H1 (cell line): ENCODE measurements at regions not wholly inside any gene's neighbourhood (a gene's known extent, or its start where the extent isn't known, plus 50 kb on each side); places are given as distances from the start of the nearest gene placed in this dataset.

Source experiments
- ASH2L ChIP-seq: fragments of 200-600, 300-600 bp; sonication (generic); IDR thresholded peaks from one replicate; pipeline ENCODE4 v1.7.1; 2017; ENCODE audit warnings: low read length
- CEBPB ChIP-seq: IDR thresholded peaks from 2 replicates; pipeline ENCODE4 v1.6.1; 2012; ENCODE audit warnings: low read depth, low read length
- HDAC2 ChIP-seq, 2 experiments: fragments of 300-600 bp in 1 of 2; sonication (generic) in 1 of 2; IDR thresholded peaks; 2 replicates each; pipeline ENCODE4 v1.6.1; 2011 to 2012; ENCODE audit warnings: low read depth in 2 of 2, low read length in 2 of 2, mild to moderate bottlenecking in 2 of 2, moderate library complexity in 2 of 2, borderline replicate concordance in 1 of 2, inconsistent platforms in 1 of 2
- POLR2A ChIP-seq, 2 experiments: IDR thresholded peaks; 1 replicate in 1 of 2; 2 replicates in 1 of 2; pipeline ENCODE4 v1.6.1; 2011; ENCODE audit warnings: low read depth in 2 of 2, low read length in 2 of 2, mild to moderate bottlenecking in 2 of 2; ENCODE audit errors: control extremely low read depth in 1 of 2
- SAP30 ChIP-seq: fragments of 300-600 bp; sonication (generic); IDR thresholded peaks from 2 replicates; pipeline ENCODE4 v1.7.1; 2012; ENCODE audit warnings: low read length, moderate library complexity, mild to moderate bottlenecking, inconsistent platforms; ENCODE audit not compliant: insufficient read depth, insufficient replicate concordance
- TBP ChIP-seq: IDR thresholded peaks from 2 replicates; pipeline ENCODE4 v1.6.1; 2011; ENCODE audit warnings: low read depth, low read length, improper control_type of control experiment
- TF ChIP-seq, protein P1 (sequence below): fragments of 300-600 bp; sonication (generic); IDR thresholded peaks from 2 replicates; pipeline ENCODE4 v1.7.1; 2012; ENCODE audit warnings: low read length, moderate library complexity, mild to moderate bottlenecking, inconsistent platforms; ENCODE audit not compliant: insufficient replicate concordance

DNA sequence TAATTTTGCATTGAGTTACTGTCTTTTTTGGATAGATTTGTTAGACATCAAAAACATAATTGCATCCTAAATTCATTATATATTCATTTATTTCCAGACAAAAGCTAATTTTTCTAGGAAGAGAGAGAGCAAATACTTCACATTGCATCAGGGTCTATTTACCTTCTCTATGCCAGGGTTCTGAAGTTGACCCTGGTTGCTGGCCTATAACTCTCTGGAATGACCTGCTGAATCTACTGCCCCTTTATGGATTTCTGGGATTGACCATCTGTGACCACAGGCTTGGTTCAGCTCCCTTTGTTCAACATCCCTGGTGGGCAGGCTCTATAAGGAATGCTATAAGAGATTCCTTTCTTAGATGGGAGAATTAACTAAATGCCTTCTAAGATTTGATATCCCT lies 414.8 kb upstream of the STXBP6 start (continued):
- TF ChIP-seq, protein P1, sequence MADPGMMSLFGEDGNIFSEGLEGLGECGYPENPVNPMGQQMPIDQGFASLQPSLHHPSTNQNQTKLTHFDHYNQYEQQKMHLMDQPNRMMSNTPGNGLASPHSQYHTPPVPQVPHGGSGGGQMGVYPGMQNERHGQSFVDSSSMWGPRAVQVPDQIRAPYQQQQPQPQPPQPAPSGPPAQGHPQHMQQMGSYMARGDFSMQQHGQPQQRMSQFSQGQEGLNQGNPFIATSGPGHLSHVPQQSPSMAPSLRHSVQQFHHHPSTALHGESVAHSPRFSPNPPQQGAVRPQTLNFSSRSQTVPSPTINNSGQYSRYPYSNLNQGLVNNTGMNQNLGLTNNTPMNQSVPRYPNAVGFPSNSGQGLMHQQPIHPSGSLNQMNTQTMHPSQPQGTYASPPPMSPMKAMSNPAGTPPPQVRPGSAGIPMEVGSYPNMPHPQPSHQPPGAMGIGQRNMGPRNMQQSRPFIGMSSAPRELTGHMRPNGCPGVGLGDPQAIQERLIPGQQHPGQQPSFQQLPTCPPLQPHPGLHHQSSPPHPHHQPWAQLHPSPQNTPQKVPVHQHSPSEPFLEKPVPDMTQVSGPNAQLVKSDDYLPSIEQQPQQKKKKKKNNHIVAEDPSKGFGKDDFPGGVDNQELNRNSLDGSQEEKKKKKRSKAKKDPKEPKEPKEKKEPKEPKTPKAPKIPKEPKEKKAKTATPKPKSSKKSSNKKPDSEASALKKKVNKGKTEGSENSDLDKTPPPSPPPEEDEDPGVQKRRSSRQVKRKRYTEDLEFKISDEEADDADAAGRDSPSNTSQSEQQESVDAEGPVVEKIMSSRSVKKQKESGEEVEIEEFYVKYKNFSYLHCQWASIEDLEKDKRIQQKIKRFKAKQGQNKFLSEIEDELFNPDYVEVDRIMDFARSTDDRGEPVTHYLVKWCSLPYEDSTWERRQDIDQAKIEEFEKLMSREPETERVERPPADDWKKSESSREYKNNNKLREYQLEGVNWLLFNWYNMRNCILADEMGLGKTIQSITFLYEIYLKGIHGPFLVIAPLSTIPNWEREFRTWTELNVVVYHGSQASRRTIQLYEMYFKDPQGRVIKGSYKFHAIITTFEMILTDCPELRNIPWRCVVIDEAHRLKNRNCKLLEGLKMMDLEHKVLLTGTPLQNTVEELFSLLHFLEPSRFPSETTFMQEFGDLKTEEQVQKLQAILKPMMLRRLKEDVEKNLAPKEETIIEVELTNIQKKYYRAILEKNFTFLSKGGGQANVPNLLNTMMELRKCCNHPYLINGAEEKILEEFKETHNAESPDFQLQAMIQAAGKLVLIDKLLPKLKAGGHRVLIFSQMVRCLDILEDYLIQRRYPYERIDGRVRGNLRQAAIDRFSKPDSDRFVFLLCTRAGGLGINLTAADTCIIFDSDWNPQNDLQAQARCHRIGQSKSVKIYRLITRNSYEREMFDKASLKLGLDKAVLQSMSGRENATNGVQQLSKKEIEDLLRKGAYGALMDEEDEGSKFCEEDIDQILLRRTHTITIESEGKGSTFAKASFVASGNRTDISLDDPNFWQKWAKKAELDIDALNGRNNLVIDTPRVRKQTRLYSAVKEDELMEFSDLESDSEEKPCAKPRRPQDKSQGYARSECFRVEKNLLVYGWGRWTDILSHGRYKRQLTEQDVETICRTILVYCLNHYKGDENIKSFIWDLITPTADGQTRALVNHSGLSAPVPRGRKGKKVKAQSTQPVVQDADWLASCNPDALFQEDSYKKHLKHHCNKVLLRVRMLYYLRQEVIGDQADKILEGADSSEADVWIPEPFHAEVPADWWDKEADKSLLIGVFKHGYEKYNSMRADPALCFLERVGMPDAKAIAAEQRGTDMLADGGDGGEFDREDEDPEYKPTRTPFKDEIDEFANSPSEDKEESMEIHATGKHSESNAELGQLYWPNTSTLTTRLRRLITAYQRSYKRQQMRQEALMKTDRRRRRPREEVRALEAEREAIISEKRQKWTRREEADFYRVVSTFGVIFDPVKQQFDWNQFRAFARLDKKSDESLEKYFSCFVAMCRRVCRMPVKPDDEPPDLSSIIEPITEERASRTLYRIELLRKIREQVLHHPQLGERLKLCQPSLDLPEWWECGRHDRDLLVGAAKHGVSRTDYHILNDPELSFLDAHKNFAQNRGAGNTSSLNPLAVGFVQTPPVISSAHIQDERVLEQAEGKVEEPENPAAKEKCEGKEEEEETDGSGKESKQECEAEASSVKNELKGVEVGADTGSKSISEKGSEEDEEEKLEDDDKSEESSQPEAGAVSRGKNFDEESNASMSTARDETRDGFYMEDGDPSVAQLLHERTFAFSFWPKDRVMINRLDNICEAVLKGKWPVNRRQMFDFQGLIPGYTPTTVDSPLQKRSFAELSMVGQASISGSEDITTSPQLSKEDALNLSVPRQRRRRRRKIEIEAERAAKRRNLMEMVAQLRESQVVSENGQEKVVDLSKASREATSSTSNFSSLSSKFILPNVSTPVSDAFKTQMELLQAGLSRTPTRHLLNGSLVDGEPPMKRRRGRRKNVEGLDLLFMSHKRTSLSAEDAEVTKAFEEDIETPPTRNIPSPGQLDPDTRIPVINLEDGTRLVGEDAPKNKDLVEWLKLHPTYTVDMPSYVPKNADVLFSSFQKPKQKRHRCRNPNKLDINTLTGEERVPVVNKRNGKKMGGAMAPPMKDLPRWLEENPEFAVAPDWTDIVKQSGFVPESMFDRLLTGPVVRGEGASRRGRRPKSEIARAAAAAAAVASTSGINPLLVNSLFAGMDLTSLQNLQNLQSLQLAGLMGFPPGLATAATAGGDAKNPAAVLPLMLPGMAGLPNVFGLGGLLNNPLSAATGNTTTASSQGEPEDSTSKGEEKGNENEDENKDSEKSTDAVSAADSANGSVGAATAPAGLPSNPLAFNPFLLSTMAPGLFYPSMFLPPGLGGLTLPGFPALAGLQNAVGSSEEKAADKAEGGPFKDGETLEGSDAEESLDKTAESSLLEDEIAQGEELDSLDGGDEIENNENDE: no peak
- TF ChIP-seq TBP (no peak), POLR2A (IDR thresholded peaks at IDR 0.05; ENCODE audit: control extremely low read depth in 1 of 2, low read depth in 2 of 2, low read length in 2 of 2) (no peak), HDAC2 (IDR thresholded peaks at IDR 0.05; ENCODE audit: borderline replicate concordance in 1 of 2, low read depth in 2 of 2, low read length in 2 of 2) (no peak), CEBPB (no peak), SAP30 (no peak), ASH2L (no peak)
- TF ChIP-seq, all 59 proteins: peak for 0
